ENCODE measurements at regions not wholly inside any gene's neighbourhood (a gene's known extent, or its start where the extent isn't known, plus 50 kb on each side); places are given as distances from the start of the nearest gene placed in this dataset.

DNA sequence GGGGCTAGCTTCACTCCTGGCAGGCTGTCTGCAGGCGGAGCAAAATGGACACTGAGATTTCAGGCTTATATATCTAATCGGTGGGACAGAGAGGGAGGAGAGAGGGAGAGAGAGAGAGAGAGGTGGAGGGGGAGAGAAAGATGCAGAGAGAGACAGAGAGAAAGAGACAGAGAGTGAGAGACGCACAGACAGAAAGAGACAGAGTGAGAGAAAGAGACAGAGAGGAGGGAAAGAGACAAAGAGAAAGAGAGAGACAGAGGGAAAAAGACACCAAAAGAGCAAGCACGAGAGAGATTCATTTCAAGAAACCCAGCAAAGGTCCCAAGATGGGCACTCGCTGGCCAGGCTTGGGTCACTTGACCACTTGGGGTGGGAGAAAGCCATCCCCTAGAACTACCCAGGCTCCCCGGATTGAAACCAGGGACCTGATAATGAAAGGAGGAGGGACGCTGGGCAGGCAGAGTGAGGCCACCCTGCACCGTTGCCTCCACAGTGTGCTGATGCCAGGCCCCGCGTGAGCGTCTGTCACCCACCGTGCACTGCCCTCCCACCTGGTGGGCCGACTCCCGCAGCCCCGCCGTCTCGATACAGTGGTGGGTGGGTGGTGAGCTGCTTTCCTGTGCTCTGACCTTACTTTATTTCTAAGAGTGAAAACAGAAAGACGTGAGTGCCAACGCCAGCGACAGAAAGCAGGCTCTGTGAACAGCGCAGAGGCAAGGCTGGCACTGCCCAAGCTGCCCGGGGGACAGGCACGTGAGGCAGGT, 67.9 kb upstream of the SLCO4A1 start:
- H3K27me3 ChIP-seq = peaks cover 14 to 78% of the 10 kb centered on the region in 2 donors

DNA sequence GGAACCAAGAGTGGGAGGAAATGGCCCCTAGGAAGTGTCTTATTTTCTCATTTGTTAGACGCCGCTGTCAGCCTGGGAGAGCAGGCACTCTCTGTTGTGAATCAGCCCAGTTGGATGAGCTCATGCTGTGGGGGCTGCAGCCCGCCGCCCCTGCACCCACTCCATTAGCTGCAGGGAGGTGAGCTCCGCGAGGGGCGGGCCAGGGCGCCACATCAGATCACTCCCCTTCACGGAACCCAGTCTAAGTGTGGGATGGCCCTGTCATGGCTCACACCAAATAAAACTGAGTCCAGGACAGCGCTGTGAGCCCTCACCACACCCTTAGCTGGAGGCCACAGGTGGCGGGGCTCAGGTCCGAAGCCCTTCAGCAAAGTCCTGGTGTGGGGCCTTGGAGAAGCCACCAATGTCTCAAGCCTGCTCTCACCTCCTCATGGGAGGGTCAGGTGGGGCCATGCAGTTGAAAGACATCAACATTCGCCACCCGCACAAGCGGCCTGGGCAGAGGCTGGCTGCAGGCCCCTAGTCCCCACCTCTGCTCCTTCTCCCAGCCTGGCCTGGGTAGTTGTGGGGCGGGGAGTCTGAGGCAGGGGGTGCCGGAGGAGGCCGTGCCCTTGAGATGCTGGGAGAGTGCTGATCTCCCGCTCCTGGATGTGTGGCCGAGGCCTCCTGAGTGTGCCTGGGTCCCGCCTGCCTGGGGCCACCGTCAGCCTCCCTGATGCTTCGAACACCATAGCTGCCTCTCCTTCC, 66.2 kb upstream of the SLCO4A1 start:
- Histone ChIP-seq H3K36me3 (no peaks in the 10 kb centered on the region), H3K9me3 (no peaks in the 10 kb centered on the region), H3K27me3 (peaks cover 26 to 82% of the 10 kb centered on the region in 2 donors), H3K27ac (no peak overlapping the region), H3K4me3 (no peak overlapping the region), H3K4me1 (no peaks in the 10 kb centered on the region)
- TF ChIP-seq, protein P1, sequence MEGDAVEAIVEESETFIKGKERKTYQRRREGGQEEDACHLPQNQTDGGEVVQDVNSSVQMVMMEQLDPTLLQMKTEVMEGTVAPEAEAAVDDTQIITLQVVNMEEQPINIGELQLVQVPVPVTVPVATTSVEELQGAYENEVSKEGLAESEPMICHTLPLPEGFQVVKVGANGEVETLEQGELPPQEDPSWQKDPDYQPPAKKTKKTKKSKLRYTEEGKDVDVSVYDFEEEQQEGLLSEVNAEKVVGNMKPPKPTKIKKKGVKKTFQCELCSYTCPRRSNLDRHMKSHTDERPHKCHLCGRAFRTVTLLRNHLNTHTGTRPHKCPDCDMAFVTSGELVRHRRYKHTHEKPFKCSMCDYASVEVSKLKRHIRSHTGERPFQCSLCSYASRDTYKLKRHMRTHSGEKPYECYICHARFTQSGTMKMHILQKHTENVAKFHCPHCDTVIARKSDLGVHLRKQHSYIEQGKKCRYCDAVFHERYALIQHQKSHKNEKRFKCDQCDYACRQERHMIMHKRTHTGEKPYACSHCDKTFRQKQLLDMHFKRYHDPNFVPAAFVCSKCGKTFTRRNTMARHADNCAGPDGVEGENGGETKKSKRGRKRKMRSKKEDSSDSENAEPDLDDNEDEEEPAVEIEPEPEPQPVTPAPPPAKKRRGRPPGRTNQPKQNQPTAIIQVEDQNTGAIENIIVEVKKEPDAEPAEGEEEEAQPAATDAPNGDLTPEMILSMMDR (IDR thresholded peaks at IDR 0.05) = no peak
- ATAC-seq = no peak
- intact Hi-C loops (cut with DNase I) = no loop called here
- DNase-seq = no peak

More for the DNA sequence above, 67.9 kb upstream of the SLCO4A1 start:
- H3K4me3 ChIP-seq = no peak overlapping the region
- H3K27ac ChIP-seq = no peak overlapping the region
- ATAC-seq = no peak
- intact Hi-C loops (cut with DNase I) = no loop called here
- H3K9me3 ChIP-seq = no peaks in the 10 kb centered on the region
- no peaks in the 10 kb centered on the region for H3K4me1 ChIP-seq
- no peaks in the 10 kb centered on the region for H3K36me3 ChIP-seq
- no peak for DNase-seq
- TF ChIP-seq, protein P1 (IDR thresholded peaks at IDR 0.05) = no peak

DNA sequence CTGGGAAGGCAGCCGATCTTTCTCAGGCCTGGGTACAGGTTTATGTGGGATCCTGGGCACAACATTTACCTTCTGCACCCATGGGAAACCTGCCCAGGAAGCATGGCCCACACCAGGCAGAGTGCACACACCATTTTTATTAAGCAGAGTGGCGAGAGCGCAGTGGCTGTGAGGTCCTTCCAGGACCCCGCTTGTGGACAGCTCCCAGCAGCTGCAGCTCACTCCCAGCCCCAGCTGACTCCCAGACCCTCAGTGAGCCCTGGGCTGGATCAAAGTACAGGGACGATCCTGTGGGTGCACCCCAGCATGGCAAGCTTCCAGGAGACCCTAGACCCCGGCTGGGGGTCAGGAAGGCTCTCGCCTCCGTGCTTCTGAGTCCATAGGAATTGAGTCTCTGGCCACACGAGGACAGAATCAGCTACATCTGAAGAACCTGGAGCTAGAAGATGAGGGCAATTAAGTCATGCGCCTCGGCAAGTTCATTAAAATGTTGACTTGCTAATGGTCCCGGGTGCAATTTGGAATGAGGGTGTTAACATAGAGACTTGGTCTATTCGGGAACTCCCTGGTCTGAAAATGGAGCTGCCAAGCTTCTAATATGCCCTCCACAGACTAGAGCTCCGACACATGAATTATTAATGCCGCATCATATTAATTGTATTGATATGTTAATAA, 65.4 kb upstream of the SLCO4A1 start:
- H3K4me1 ChIP-seq = no peaks in the 10 kb centered on the region
- TF ChIP-seq, protein P1 (IDR thresholded peaks at IDR 0.05) = no peak
- intact Hi-C loops (cut with DNase I) = no loop called here

DNA sequence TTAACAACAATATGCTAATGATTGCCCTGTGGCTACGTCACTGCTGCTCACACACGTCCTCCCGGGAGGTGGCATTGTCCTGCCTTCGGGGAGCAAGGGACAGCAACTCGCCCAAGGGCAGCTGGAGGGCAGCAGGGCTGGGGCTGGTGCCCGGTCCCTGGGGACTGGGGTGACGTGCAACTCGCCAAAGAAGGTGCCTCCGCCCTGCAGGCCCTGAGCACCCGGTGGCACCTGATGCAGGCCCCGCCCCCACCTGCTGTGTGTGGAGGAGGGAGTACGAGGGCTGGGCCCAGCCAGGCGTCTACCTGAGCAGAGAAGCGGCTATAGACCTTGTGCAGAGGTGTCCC, 64.8 kb upstream of the SLCO4A1 start:
- intact Hi-C loops (cut with DNase I) = no loop called here
- TF ChIP-seq, protein P1 (IDR thresholded peaks at IDR 0.05) = no peak
- H3K4me3 ChIP-seq = no peak overlapping the region
- H3K9me3 ChIP-seq = no peaks in the 10 kb centered on the region
- ATAC-seq (no peak), DNase-seq (no peak)
- H3K27ac ChIP-seq = no peak overlapping the region
- no peaks in the 10 kb centered on the region for H3K4me1 ChIP-seq
- peaks cover 36 to 94% of the 10 kb centered on the region in 2 donors for H3K27me3 ChIP-seq
- H3K36me3 ChIP-seq = no peaks in the 10 kb centered on the region

More for the DNA sequence above, 65.4 kb upstream of the SLCO4A1 start:
- Histone ChIP-seq H3K4me3 (no peak overlapping the region), H3K36me3 (no peaks in the 10 kb centered on the region), H3K27ac (no peak overlapping the region), H3K9me3 (no peaks in the 10 kb centered on the region), H3K27me3 (peaks cover 31 to 90% of the 10 kb centered on the region in 2 donors)
- DNase-seq (peak in 2 of 4 donors; percentile 27 to 58), ATAC-seq (peak; percentile 51)

Data from left lung (tissue), 4 donors.